K562 (cell line): ENCODE measurements at regions not wholly inside any gene's neighbourhood (a gene's known extent, or its start where the extent isn't known, plus 50 kb on each side); places are given as distances from the start of the nearest gene placed in this dataset.

ENCODE experiments used
- PHTF2 ChIP-seq: fragments of 250-450 bp; sonication (Bioruptor Pico); IDR thresholded peaks from 2 replicates; pipeline ENCODE4 v1.5.0; 2021; ENCODE audit warnings: mild to moderate bottlenecking
- RAD21 ChIP-seq, 2 experiments: fragments of 250-450 bp in 1 of 2; fragments of 450-650 bp in 1 of 2; sonication (Bioruptor Pico) in 1 of 2; formaldehyde crosslinking in 1 of 2; IDR thresholded peaks in 1 of 2; conservative IDR thresholded peaks in 1 of 2; 2 replicates each; pipeline versions ENCODE4 v1.4.0 to v1.8.0; 2020 to 2022; ENCODE audit warnings: mild to moderate bottlenecking in 2 of 2, moderate library complexity in 1 of 2
- RB1 ChIP-seq: fragments of 450-650 bp; IDR thresholded peaks from 2 replicates; pipeline ENCODE4 v1.6.1; 2017; ENCODE audit warnings: low read depth, mild to moderate bottlenecking
- SAFB2 ChIP-seq: fragments of 200-400 bp; formaldehyde crosslinking; IDR thresholded peaks from 2 replicates; pipeline ENCODE4 v1.6.1; 2018; ENCODE audit warnings: borderline replicate concordance, low read length, low read depth, moderate library complexity; ENCODE audit not compliant: severe bottlenecking
- SMAD4 ChIP-seq: fragments of 250-450 bp; sonication (Bioruptor Pico); conservative IDR thresholded peaks from 2 replicates; pipeline ENCODE4 v1.8.0; 2021; ENCODE audit warnings: inconsistent platforms, mild to moderate bottlenecking, moderate library complexity
- SMC3 ChIP-seq: conservative IDR thresholded peaks from 2 replicates; pipeline ENCODE4 v1.6.1; 2011; ENCODE audit warnings: low read depth, low read length, improper control_type of control experiment; ENCODE audit not compliant: insufficient read depth
- ZNF347 ChIP-seq: fragments of 450-650 bp; formaldehyde crosslinking; IDR thresholded peaks from 2 replicates; pipeline ENCODE4 v1.4.0; 2020; ENCODE audit warnings: low read depth, mild to moderate bottlenecking, moderate library complexity
- ZNF444 ChIP-seq: fragments of 250-450 bp; sonication (Bioruptor Pico); IDR thresholded peaks from 2 replicates; pipeline ENCODE4 v1.4.0; 2020; ENCODE audit warnings: mild to moderate bottlenecking, moderate library complexity
- ZNF76 ChIP-seq: fragments of 250-450 bp; sonication (Bioruptor Pico); IDR thresholded peaks from 2 replicates; pipeline ENCODE4 v1.4.0; 2020; ENCODE audit warnings: mild to moderate bottlenecking, moderate library complexity, borderline replicate concordance
- ZNF830 ChIP-seq: fragments of 250-450 bp; sonication (Bioruptor Pico); IDR thresholded peaks from 2 replicates; pipeline ENCODE4 v1.5.0; 2021; ENCODE audit warnings: mild to moderate bottlenecking
- TF ChIP-seq, protein P1 (sequence below), 2 experiments: fragments of 450-650 bp; formaldehyde crosslinking in 1 of 2; IDR thresholded peaks; 2 replicates each; pipeline versions ENCODE4 v1.4.0 to v1.6.1; 2014 to 2020; ENCODE audit warnings: mild to moderate bottlenecking in 2 of 2, borderline replicate concordance in 1 of 2, low read depth in 1 of 2
- TF ChIP-seq, protein P2 (sequence below): fragments of 250-450 bp; sonication (Bioruptor Pico); IDR thresholded peaks from 2 replicates; pipeline ENCODE4 v1.8.0; 2022; ENCODE audit warnings: moderate library complexity, mild to moderate bottlenecking, inconsistent platforms

DNA sequence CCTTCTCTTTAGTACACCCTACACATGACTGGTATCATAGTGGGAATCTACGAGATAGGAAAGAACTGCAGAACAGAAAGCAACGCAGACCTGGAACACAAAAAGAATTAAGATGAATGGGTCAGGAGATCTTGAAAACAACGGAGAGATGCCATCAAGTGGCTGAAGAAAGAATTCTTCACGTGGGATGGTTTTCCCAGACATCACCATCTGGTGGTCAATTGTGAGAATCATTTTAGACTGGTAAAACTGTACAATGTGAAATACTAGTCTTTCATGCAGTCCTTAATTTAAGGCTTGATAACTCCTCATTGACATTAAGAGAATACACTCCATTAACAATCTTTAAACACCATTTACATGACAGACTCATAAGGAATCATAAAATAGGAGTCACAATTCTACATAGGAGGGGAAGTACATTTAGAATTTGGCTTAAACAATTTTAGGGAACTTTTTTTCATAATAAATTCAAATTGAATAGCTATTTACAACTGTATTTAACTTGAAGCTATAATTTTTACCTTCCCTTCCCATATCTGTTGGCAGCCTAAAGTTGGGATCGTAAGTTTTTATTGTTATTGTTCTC is 128.4 kb upstream of the TRPM3 start (continued):
- TF ChIP-seq RAD21 (CRISPR knock-in tag; conservative IDR thresholded peaks at IDR 0.05 in 1 of 2, IDR thresholded peaks at IDR 0.05 in 1 of 2) = peak; percentile 54 to 70; a peak in 3 of 4 replicates
- no peak for TF ChIP-seq ZNF830 (CRISPR knock-in tag)
- peak; percentile 26; the same call in 1 of the 2 replicates for TF ChIP-seq RB1
- peak; percentile 52; the same call in 1 of the 2 replicates for TF ChIP-seq SMC3
- no peak for TF ChIP-seq PHTF2 (CRISPR knock-in tag)
- TF ChIP-seq, protein P1, sequence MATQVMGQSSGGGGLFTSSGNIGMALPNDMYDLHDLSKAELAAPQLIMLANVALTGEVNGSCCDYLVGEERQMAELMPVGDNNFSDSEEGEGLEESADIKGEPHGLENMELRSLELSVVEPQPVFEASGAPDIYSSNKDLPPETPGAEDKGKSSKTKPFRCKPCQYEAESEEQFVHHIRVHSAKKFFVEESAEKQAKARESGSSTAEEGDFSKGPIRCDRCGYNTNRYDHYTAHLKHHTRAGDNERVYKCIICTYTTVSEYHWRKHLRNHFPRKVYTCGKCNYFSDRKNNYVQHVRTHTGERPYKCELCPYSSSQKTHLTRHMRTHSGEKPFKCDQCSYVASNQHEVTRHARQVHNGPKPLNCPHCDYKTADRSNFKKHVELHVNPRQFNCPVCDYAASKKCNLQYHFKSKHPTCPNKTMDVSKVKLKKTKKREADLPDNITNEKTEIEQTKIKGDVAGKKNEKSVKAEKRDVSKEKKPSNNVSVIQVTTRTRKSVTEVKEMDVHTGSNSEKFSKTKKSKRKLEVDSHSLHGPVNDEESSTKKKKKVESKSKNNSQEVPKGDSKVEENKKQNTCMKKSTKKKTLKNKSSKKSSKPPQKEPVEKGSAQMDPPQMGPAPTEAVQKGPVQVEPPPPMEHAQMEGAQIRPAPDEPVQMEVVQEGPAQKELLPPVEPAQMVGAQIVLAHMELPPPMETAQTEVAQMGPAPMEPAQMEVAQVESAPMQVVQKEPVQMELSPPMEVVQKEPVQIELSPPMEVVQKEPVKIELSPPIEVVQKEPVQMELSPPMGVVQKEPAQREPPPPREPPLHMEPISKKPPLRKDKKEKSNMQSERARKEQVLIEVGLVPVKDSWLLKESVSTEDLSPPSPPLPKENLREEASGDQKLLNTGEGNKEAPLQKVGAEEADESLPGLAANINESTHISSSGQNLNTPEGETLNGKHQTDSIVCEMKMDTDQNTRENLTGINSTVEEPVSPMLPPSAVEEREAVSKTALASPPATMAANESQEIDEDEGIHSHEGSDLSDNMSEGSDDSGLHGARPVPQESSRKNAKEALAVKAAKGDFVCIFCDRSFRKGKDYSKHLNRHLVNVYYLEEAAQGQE (IDR thresholded peaks at IDR 0.05; ENCODE audit: borderline replicate concordance) = peak; percentile 58; the same call in 1 of the 2 replicates
- TF ChIP-seq, protein P1 (CRISPR knock-in tag; IDR thresholded peaks at IDR 0.05; ENCODE audit: low read depth) = no peak
- TF ChIP-seq, protein P2, sequence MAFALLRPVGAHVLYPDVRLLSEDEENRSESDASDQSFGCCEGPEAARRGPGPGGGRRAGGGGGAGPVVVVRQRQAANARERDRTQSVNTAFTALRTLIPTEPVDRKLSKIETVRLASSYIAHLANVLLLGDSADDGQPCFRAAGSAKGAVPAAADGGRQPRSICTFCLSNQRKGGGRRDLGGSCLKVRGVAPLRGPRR = no peak
- no peak for TF ChIP-seq SAFB2
- no peak for TF ChIP-seq ZNF347 (CRISPR knock-in tag)
- no peak for TF ChIP-seq ZNF76 (CRISPR knock-in tag)
- no peak for TF ChIP-seq SMAD4 (CRISPR knock-in tag)
- no peak for TF ChIP-seq ZNF444 (CRISPR knock-in tag)
- TF ChIP-seq, all 486 proteins: peak for 5
